ENCODE measurements at regions not wholly inside any gene's neighbourhood (a gene's known extent, or its start where the extent isn't known, plus 50 kb on each side); places are given as distances from the start of the nearest gene placed in this dataset.

- H3K4me3 ChIP-seq, result no peak overlapping the region
- no peaks in the 10 kb centered on the region for H3K4me1 ChIP-seq
- no peaks in the 10 kb centered on the region for H3K27me3 ChIP-seq (ENCODE audit: insufficient read depth in 3 of 3, low read length in 2 of 3)
- 84 to 92% (median 88%) methylated on average over 2 of the region's 2 CpGs for WGBS, 3 donors
- TF ChIP-seq CTCF (IDR thresholded peaks at IDR 0.05), result no peak
- DNase-seq, result no peak
- intact Hi-C loops (cut with DNase I), result no loop called here
- H3K36me3 ChIP-seq (ENCODE audit: insufficient read depth in 1 of 2, low read depth in 1 of 2), result no peaks in the 10 kb centered on the region
- H3K27ac ChIP-seq, result no peak overlapping the region
- H3K9me3 ChIP-seq, result no peaks in the 10 kb centered on the region
- no peak for ATAC-seq
Measured at GRCh38 chr5:128682669-128683068, 144.6 kb upstream of the FBN2 start.

GRCh38 chr5:128684961-128685360 is 146.9 kb upstream of the FBN2 start:
- TF ChIP-seq CTCF (IDR thresholded peaks at IDR 0.05), result no peak
- Histone ChIP-seq H3K27ac (no peak overlapping the region), H3K27me3 (ENCODE audit: insufficient read depth in 3 of 3, low read length in 2 of 3) (no peaks in the 10 kb centered on the region), H3K4me3 (no peak overlapping the region), H3K9me3 (no peaks in the 10 kb centered on the region), H3K4me1 (no peaks in the 10 kb centered on the region), H3K36me3 (ENCODE audit: insufficient read depth in 1 of 2, low read depth in 1 of 2) (no peaks in the 10 kb centered on the region)
- 80 to 91% (median 89%) methylated on average over 1 of the region's 1 CpG for WGBS, 3 donors
- ATAC-seq (no peak), DNase-seq (no peak)
- intact Hi-C loops (cut with DNase I), result no loop called here

- H3K36me3 ChIP-seq (ENCODE audit: insufficient read depth in 1 of 2, low read depth in 1 of 2), result no peaks in the 10 kb centered on the region
- no peak for DNase-seq
- H3K27me3 ChIP-seq (ENCODE audit: insufficient read depth in 3 of 3, low read length in 2 of 3), result no peaks in the 10 kb centered on the region
- ATAC-seq, result no peak
- TF ChIP-seq CTCF (IDR thresholded peaks at IDR 0.05), result no peak
- no peak overlapping the region for H3K4me3 ChIP-seq
- H3K9me3 ChIP-seq, result no peaks in the 10 kb centered on the region
- no peaks in the 10 kb centered on the region for H3K4me1 ChIP-seq
- WGBS, 3 donors, result 56 to 80% (median 76%) methylated on average over 2 of the region's 2 CpGs
- intact Hi-C loops (cut with DNase I), result no loop called here
- H3K27ac ChIP-seq, result no peak overlapping the region
Measured at GRCh38 chr5:128687930-128688329, 149.9 kb upstream of the FBN2 start.

GRCh38 chr5:128693764-128694163 is 155.7 kb upstream of the FBN2 start:
- intact Hi-C loops (cut with DNase I), result no loop called here
- H3K27me3 ChIP-seq (ENCODE audit: insufficient read depth in 3 of 3, low read length in 2 of 3), result no peaks in the 10 kb centered on the region
- 65 to 81% (median 71%) methylated on average over 3 of the region's 3 CpGs for WGBS, 3 donors

More at GRCh38 chr5:128693764-128694163, 155.7 kb upstream of the FBN2 start:
- Histone ChIP-seq H3K9me3 (no peaks in the 10 kb centered on the region), H3K36me3 (ENCODE audit: insufficient read depth in 1 of 2, low read depth in 1 of 2) (no peaks in the 10 kb centered on the region), H3K27ac (no peak overlapping the region), H3K4me1 (no peaks in the 10 kb centered on the region), H3K4me3 (no peak overlapping the region)
- DNase-seq, result no peak
- ATAC-seq, result no peak
- TF ChIP-seq CTCF (IDR thresholded peaks at IDR 0.05), result no peak
